ENCODE measurements at regions not wholly inside any gene's neighbourhood (a gene's known extent, or its start where the extent isn't known, plus 50 kb on each side); places are given as distances from the start of the nearest gene placed in this dataset.

DNA sequence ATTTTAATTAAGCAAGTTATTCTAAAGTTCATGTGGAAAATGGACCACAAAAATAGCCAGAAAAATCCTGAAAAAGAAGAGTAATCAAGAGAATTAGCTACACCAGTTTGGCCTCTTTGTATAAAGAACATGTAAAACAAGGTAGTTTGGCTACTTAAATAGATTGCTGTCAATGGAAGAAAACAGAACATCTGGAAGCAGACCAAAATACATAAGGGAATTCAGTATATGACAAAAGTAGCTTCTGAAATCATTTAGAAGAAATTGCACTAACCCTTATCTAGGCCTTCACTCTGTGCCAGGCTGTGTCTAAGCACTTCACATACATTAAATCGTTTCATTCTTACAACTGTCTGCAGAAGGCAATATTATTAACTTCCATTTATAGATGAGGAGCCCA is 156.6 kb downstream of the PRDM6 start:
- TF ChIP-seq, protein P1, sequence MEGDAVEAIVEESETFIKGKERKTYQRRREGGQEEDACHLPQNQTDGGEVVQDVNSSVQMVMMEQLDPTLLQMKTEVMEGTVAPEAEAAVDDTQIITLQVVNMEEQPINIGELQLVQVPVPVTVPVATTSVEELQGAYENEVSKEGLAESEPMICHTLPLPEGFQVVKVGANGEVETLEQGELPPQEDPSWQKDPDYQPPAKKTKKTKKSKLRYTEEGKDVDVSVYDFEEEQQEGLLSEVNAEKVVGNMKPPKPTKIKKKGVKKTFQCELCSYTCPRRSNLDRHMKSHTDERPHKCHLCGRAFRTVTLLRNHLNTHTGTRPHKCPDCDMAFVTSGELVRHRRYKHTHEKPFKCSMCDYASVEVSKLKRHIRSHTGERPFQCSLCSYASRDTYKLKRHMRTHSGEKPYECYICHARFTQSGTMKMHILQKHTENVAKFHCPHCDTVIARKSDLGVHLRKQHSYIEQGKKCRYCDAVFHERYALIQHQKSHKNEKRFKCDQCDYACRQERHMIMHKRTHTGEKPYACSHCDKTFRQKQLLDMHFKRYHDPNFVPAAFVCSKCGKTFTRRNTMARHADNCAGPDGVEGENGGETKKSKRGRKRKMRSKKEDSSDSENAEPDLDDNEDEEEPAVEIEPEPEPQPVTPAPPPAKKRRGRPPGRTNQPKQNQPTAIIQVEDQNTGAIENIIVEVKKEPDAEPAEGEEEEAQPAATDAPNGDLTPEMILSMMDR (IDR thresholded peaks at IDR 0.05; ENCODE audit: insufficient read depth, low read length) = no peak
- TF ChIP-seq, protein P2, sequence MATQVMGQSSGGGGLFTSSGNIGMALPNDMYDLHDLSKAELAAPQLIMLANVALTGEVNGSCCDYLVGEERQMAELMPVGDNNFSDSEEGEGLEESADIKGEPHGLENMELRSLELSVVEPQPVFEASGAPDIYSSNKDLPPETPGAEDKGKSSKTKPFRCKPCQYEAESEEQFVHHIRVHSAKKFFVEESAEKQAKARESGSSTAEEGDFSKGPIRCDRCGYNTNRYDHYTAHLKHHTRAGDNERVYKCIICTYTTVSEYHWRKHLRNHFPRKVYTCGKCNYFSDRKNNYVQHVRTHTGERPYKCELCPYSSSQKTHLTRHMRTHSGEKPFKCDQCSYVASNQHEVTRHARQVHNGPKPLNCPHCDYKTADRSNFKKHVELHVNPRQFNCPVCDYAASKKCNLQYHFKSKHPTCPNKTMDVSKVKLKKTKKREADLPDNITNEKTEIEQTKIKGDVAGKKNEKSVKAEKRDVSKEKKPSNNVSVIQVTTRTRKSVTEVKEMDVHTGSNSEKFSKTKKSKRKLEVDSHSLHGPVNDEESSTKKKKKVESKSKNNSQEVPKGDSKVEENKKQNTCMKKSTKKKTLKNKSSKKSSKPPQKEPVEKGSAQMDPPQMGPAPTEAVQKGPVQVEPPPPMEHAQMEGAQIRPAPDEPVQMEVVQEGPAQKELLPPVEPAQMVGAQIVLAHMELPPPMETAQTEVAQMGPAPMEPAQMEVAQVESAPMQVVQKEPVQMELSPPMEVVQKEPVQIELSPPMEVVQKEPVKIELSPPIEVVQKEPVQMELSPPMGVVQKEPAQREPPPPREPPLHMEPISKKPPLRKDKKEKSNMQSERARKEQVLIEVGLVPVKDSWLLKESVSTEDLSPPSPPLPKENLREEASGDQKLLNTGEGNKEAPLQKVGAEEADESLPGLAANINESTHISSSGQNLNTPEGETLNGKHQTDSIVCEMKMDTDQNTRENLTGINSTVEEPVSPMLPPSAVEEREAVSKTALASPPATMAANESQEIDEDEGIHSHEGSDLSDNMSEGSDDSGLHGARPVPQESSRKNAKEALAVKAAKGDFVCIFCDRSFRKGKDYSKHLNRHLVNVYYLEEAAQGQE (IDR thresholded peaks at IDR 0.05; ENCODE audit: insufficient replicate concordance, low read depth) = no peak
- no peak for TF ChIP-seq POLR2AphosphoS5 (IDR thresholded peaks at IDR 0.05; ENCODE audit: low read depth)

Data from HL-60 (cell line).